CD14-positive monocyte (primary cell): ENCODE measurements at regions not wholly inside any gene's neighbourhood (a gene's known extent, or its start where the extent isn't known, plus 50 kb on each side); places are given as distances from the start of the nearest gene placed in this dataset.

Experiments used
- DNase-seq, 3 donors: peaks; one replicate each; pipeline ENCODE4 v3.0.0-alpha.2; 2011 to 2022
- H2AFZ ChIP-seq: 2 replicates; pipeline ENCODE4 v1.6.0; 2012; ENCODE audit warnings: mild to moderate bottlenecking, low read depth, low read length, inconsistent platforms; ENCODE audit not compliant: insufficient read depth, poor library complexity, severe bottlenecking
- H3K27ac ChIP-seq, 2 donors: 1 replicate in 1 of 2; 2 replicates in 1 of 2; pipeline ENCODE4 v1.5.1; 2012 to 2013; ENCODE audit warnings: low read length in 2 of 2, control low read depth in 1 of 2, inconsistent platforms in 1 of 2, low read depth in 1 of 2, mild to moderate bottlenecking in 1 of 2
- H3K27me3 ChIP-seq, 2 donors: one replicate each; pipeline versions ENCODE4 v1.6.0 to v1.6.1; 2011 to 2013; ENCODE audit warnings: low read length in 2 of 2; ENCODE audit not compliant: control insufficient read depth in 2 of 2, insufficient read depth in 2 of 2
- H3K36me3 ChIP-seq, 2 donors: replicated peaks in 1 of 2; 1 replicate in 1 of 2; 2 replicates in 1 of 2; pipeline versions ENCODE4 v1.5.1 to v1.6.1; 2012 to 2013; ENCODE audit warnings: low read length in 2 of 2, control low read depth in 1 of 2, inconsistent platforms in 1 of 2, mild to moderate bottlenecking in 1 of 2; ENCODE audit not compliant: insufficient read depth in 2 of 2, control insufficient read depth in 1 of 2
- H3K4me1 ChIP-seq, 2 donors: 1 replicate in 1 of 2; 2 replicates in 1 of 2; pipeline versions ENCODE4 v1.5.1 to v1.6.1; 2012 to 2013; ENCODE audit warnings: low read length in 2 of 2, control low read depth in 1 of 2, inconsistent platforms in 1 of 2, mild to moderate bottlenecking in 1 of 2, moderate library complexity in 1 of 2; ENCODE audit not compliant: insufficient read depth in 2 of 2, control insufficient read depth in 1 of 2
- H3K4me2 ChIP-seq: replicated peaks from 2 replicates; pipeline ENCODE3; 2012; ENCODE audit warnings: low read length, moderate library complexity, mild to moderate bottlenecking; ENCODE audit not compliant: poor library complexity, severe bottlenecking; ENCODE audit errors: extremely low read depth
- H3K4me3 ChIP-seq, 3 experiments: fragments of 200-600 bp in 1 of 3; sonication (generic) in 1 of 3; replicated peaks in 1 of 3; 1 replicate in 2 of 3; 2 replicates in 1 of 3; pipeline ENCODE4 v1.5.1; 2011 to 2013; ENCODE audit warnings: low read length in 3 of 3, mild to moderate bottlenecking in 3 of 3, control low read depth in 2 of 3, low read depth in 2 of 3, inconsistent platforms in 1 of 3, moderate library complexity in 1 of 3
- H3K79me2 ChIP-seq: 2 replicates; pipeline ENCODE4 v1.6.0; 2012; ENCODE audit warnings: mild to moderate bottlenecking, control low read depth, inconsistent platforms, low read length, moderate library complexity; ENCODE audit not compliant: insufficient read depth
- H3K9ac ChIP-seq: 2 replicates; pipeline ENCODE4 v1.6.0; 2017; ENCODE audit warnings: low read length, mild to moderate bottlenecking; ENCODE audit not compliant: insufficient read depth, poor library complexity, severe bottlenecking
- H3K9me3 ChIP-seq, 2 donors: replicated peaks in 1 of 2; 1 replicate in 1 of 2; 2 replicates in 1 of 2; pipeline versions ENCODE4 v1.5.1 to v1.6.1; 2012 to 2013; ENCODE audit warnings: low read length in 2 of 2, control low read depth in 1 of 2; ENCODE audit not compliant: control insufficient read depth in 1 of 2, insufficient read depth in 1 of 2
- H4K20me1 ChIP-seq: 2 replicates; pipeline ENCODE4 v1.6.0; 2012; ENCODE audit warnings: mild to moderate bottlenecking, low read length, control low read depth, moderate library complexity; ENCODE audit not compliant: insufficient read depth
- H3K27ac Mint-ChIP-seq, 7 donors: one replicate each; pipeline ENCODE4 v1.8.0; 2020; ENCODE audit warnings: mild to moderate bottlenecking in 7 of 7, mixed read lengths in 7 of 7, moderate library complexity in 6 of 7, inconsistent platforms in 2 of 7
- H3K27me3 Mint-ChIP-seq, 3 donors: one replicate each; pipeline ENCODE4 v1.8.0; 2021 to 2022; ENCODE audit warnings: low read depth in 3 of 3, mild to moderate bottlenecking in 3 of 3, mixed read lengths in 3 of 3, moderate library complexity in 3 of 3, inconsistent platforms in 1 of 3
- H3K36me3 Mint-ChIP-seq, 2 donors: one replicate each; pipeline ENCODE4 v1.8.0; 2020; ENCODE audit warnings: mixed read lengths in 2 of 2, inconsistent platforms in 1 of 2, mild to moderate bottlenecking in 1 of 2
- H3K4me1 Mint-ChIP-seq: one replicate; pipeline ENCODE4 v1.8.0; 2020; ENCODE audit warnings: mild to moderate bottlenecking, mixed read lengths
- H3K4me3 Mint-ChIP-seq, 2 donors: one replicate each; pipeline ENCODE4 v1.8.0; 2020; ENCODE audit warnings: mild to moderate bottlenecking in 2 of 2, mixed read lengths in 2 of 2, moderate library complexity in 1 of 2
- H3K9me3 Mint-ChIP-seq, 7 donors: one replicate each; pipeline ENCODE4 v1.8.0; 2020 to 2022; ENCODE audit warnings: mixed read lengths in 7 of 7, mild to moderate bottlenecking in 6 of 7, moderate library complexity in 6 of 7, inconsistent platforms in 2 of 7
- WGBS: methylation state at CpG from one replicate; pipeline ENCODE4 v1.1.5; 2013; ENCODE audit warnings: missing lambda C conversion rate; ENCODE audit not compliant: insufficient coverage; 5-methylcytosine and 5-hydroxymethylcytosine counted together
- intact Hi-C, 2 donors: fragments of 100-400 bp; cut with micrococcal nuclease; formaldehyde crosslinking; loops; one replicate each; pipeline versions ENCODE4 v1.15.0 to v1.15.1; 2023
- TF ChIP-seq, protein P1 (sequence below): fragments of 200-600 bp; IDR thresholded peaks from one replicate; pipeline ENCODE4 v1.8.0; 2022; ENCODE audit warnings: antibody characterized with exemption, mild to moderate bottlenecking

DNA sequence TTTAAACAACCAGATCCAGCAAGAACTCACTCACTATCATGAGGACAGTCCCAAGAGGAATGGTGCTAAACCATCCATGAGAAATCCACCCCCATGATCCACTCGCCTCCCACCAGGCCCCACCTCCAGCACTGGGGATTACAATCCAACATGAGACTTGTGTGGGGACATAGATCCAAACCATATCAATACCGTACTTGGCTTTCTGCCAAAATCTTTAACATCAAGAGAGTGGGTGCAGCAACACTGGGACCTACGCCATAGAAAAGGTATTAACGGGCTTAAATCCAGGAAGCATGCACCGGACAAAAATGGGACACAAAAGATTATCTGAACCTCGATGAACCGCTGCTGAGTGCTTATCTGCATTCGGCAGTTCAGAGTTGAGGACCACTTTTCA lies 322.3 kb upstream of the ARID1B start:
- H3K4me1 Mint-ChIP-seq: peaks cover 3% of the 10 kb centered on the region
- no peaks in the 10 kb centered on the region for H3K36me3 ChIP-seq
- H4K20me1 ChIP-seq: no peaks in the 10 kb centered on the region
- no peak overlapping the region for H2AFZ ChIP-seq
- no peak overlapping the region for H3K27ac ChIP-seq
- no peaks in the 10 kb centered on the region for H3K4me1 ChIP-seq
- H3K27ac Mint-ChIP-seq: no peak overlapping the region
- H3K4me2 ChIP-seq: no peak overlapping the region
- H3K9me3 Mint-ChIP-seq: peaks cover 0 to 15% (median 8%) of the 10 kb centered on the region in 7 donors
- H3K4me3 ChIP-seq: no peak overlapping the region
- no peak for DNase-seq
- H3K27me3 ChIP-seq: no peaks in the 10 kb centered on the region
- H3K36me3 Mint-ChIP-seq: no peaks in the 10 kb centered on the region
- no peak overlapping the region for H3K4me3 Mint-ChIP-seq
- H3K9me3 ChIP-seq: no peaks in the 10 kb centered on the region
- no peaks in the 10 kb centered on the region for H3K79me2 ChIP-seq
- TF ChIP-seq, protein P1, sequence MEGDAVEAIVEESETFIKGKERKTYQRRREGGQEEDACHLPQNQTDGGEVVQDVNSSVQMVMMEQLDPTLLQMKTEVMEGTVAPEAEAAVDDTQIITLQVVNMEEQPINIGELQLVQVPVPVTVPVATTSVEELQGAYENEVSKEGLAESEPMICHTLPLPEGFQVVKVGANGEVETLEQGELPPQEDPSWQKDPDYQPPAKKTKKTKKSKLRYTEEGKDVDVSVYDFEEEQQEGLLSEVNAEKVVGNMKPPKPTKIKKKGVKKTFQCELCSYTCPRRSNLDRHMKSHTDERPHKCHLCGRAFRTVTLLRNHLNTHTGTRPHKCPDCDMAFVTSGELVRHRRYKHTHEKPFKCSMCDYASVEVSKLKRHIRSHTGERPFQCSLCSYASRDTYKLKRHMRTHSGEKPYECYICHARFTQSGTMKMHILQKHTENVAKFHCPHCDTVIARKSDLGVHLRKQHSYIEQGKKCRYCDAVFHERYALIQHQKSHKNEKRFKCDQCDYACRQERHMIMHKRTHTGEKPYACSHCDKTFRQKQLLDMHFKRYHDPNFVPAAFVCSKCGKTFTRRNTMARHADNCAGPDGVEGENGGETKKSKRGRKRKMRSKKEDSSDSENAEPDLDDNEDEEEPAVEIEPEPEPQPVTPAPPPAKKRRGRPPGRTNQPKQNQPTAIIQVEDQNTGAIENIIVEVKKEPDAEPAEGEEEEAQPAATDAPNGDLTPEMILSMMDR: no peak
- H3K27me3 Mint-ChIP-seq: peaks cover 0 to 3% (median 2%) of the 10 kb centered on the region in 3 donors
- WGBS: 90% methylated on average over 6 of the region's 8 CpGs
- intact Hi-C loops: no loop called here
- H3K9ac ChIP-seq: no peak overlapping the region

GRCh38 chr6:156451726-156452125 lies 325.5 kb upstream of the ARID1B start:
- 100% methylated on average over 3 of the region's 5 CpGs for WGBS
- Mint-ChIP-seq H3K36me3 (no peaks in the 10 kb centered on the region), H3K4me3 (no peak overlapping the region), H3K9me3 (peaks cover 0 to 15% (median 9%) of the 10 kb centered on the region in 7 donors), H3K4me1 (no peaks in the 10 kb centered on the region), H3K27ac (no peak overlapping the region), H3K27me3 (peaks cover 0 to 2% (median 0%) of the 10 kb centered on the region in 3 donors)
- Histone ChIP-seq H3K79me2 (no peaks in the 10 kb centered on the region), H2AFZ (no peak overlapping the region), H3K27me3 (no peaks in the 10 kb centered on the region), H3K4me3 (no peak overlapping the region), H3K27ac (no peak overlapping the region), H3K36me3 (no peaks in the 10 kb centered on the region), H3K9me3 (no peaks in the 10 kb centered on the region), H3K4me2 (no peak overlapping the region), H4K20me1 (no peaks in the 10 kb centered on the region), H3K9ac (no peak overlapping the region), H3K4me1 (no peaks in the 10 kb centered on the region)
- DNase-seq: no peak
- TF ChIP-seq, protein P1: no peak
- intact Hi-C loops: no loop called here
